Stimulated activated CD4-positive, alpha-beta T cell treated with anti-CD3 and anti-CD28 coated beads, Interleukin-2, amount 100 ng/mL, for 48 hours (primary cell): ENCODE measurements at regions not wholly inside any gene's neighbourhood (a gene's known extent, or its start where the extent isn't known, plus 50 kb on each side); places are given as distances from the start of the nearest gene placed in this dataset.
"Not testable (repeated sequence)": the region's sequence is repeated elsewhere in the genome, so short reads cannot be mapped to it uniquely, and the experiment has no call there.

Experiments
- DNase-seq, 2 donors: peaks; one replicate each; pipeline ENCODE4 v3.0.0-alpha.2; 2020

GRCh38 chr4:17055788-17056187 is 157.3 kb upstream of the LDB2 start:
- DNase-seq: no peak

GRCh38 chr4:17045866-17046265 is 147.4 kb upstream of the LDB2 start:
- DNase-seq: no peak

GRCh38 chr4:17038510-17039176 is 140.2 kb upstream of the LDB2 start:
- DNase-seq: no peak

GRCh38 chr4:17033768-17034181 is 135.3 kb upstream of the LDB2 start:
- no peak for DNase-seq

GRCh38 chr4:17033025-17033767 is 134.8 kb upstream of the LDB2 start:
- DNase-seq: no peak

GRCh38 chr4:17030543-17030942 is 132.1 kb upstream of the LDB2 start:
- DNase-seq: no peak

GRCh38 chr4:17029964-17030363 is 131.5 kb upstream of the LDB2 start:
- no peak for DNase-seq

GRCh38 chr4:17029432-17029831 is 131.0 kb upstream of the LDB2 start:
- DNase-seq: no peak

GRCh38 chr4:17027495-17027894 is 129.1 kb upstream of the LDB2 start:
- DNase-seq: no peak

- DNase-seq: no peak
Measured at GRCh38 chr4:17024425-17024824, 126.0 kb upstream of the LDB2 start.

- no peak for DNase-seq
Measured at GRCh38 chr4:17020901-17021300, 122.5 kb upstream of the LDB2 start.

GRCh38 chr4:17020451-17020850 is 122.0 kb upstream of the LDB2 start:
- no peak for DNase-seq

GRCh38 chr4:17018621-17019020 is 120.2 kb upstream of the LDB2 start:
- DNase-seq: not testable (repeated sequence)

- DNase-seq: no peak
Measured at GRCh38 chr4:17018013-17018412, 119.6 kb upstream of the LDB2 start.

GRCh38 chr4:17013382-17014006 is 115.0 kb upstream of the LDB2 start:
- DNase-seq: no peak

GRCh38 chr4:17012451-17012850 is 114.0 kb upstream of the LDB2 start:
- no peak for DNase-seq

GRCh38 chr4:17010426-17011087 is 112.1 kb upstream of the LDB2 start:
- DNase-seq: no peak

- DNase-seq: no peak
Measured at GRCh38 chr4:17009871-17010367, 111.5 kb upstream of the LDB2 start.

- DNase-seq: no peak
Measured at GRCh38 chr4:17008834-17009345, 110.4 kb upstream of the LDB2 start.

GRCh38 chr4:17003606-17004392 is 105.4 kb upstream of the LDB2 start:
- not testable (repeated sequence) for DNase-seq

GRCh38 chr4:16995451-16995850 is 97.0 kb upstream of the LDB2 start:
- no peak for DNase-seq
